ENCODE measurements at regions not wholly inside any gene's neighbourhood (a gene's known extent, or its start where the extent isn't known, plus 50 kb on each side); places are given as distances from the start of the nearest gene placed in this dataset.

GRCh38 chr13:42409551-42409950, 137.6 kb downstream of the AKAP11 start:
- no peak overlapping the region for H3K27ac ChIP-seq (ENCODE audit: low read depth, low read length)
- H3K4me3 ChIP-seq (replicated peaks in 1 of 2; ENCODE audit: low read depth in 1 of 2, low read length in 2 of 2), result no peak overlapping the region
- no peaks in the 10 kb centered on the region for H3K4me1 ChIP-seq (ENCODE audit: control insufficient read depth in 1 of 2, insufficient read depth in 2 of 2, low read length in 2 of 2)
- H3K9me2 ChIP-seq (ENCODE audit: insufficient read depth), result no peaks in the 10 kb centered on the region
- no peaks in the 10 kb centered on the region for H3K36me3 ChIP-seq (ENCODE audit: control insufficient read depth in 1 of 2, insufficient read depth in 2 of 2, low read length in 2 of 2)
- no peak overlapping the region for H2AFZ ChIP-seq (ENCODE audit: low read depth, low read length, poor library complexity, severe bottlenecking)
- H3K4me2 ChIP-seq (ENCODE audit: low read length), result no peak overlapping the region
- ChIA-PET POLR2A (no interaction called here), CTCF (no interaction called here), RAD21 (ENCODE audit: low non-redundant PET in 1 of 2, low total read pairs in 2 of 2, uncharacterized antibody in 2 of 2, unreplicated experiment in 2 of 2) (no interaction called here)
- BruUV-seq (replicated peaks), result no TSS peak
- no peaks in the 10 kb centered on the region for H3K9me3 ChIP-seq (ENCODE audit: control insufficient read depth in 1 of 2, insufficient read depth in 1 of 2, low read depth in 1 of 2, low read length in 2 of 2)
- no peaks in the 10 kb centered on the region for H4K20me1 ChIP-seq (ENCODE audit: insufficient read depth)
- H3K9ac ChIP-seq (ENCODE audit: low read length), result no peak overlapping the region
- intact Hi-C loops (cut with micrococcal nuclease), result no loop called here
- ATAC-seq (no peak), DNase-seq (ENCODE audit: low read depth, low spot score) (no peak)
- H3K79me2 ChIP-seq (ENCODE audit: insufficient read depth, low read length), result no peaks in the 10 kb centered on the region
- peaks cover 7% of the 10 kb centered on the region; the same call in 1 of the 2 replicates for H3K27me3 ChIP-seq (ENCODE audit: insufficient read depth, low read length)
- TF ChIP-seq CBX3 (IDR thresholded peaks at IDR 0.05; ENCODE audit: low read depth) (no peak), YY1 (IDR thresholded peaks at IDR 0.05; ENCODE audit: extremely low read depth, insufficient replicate concordance, low read depth, low read length) (no peak), CEBPB (IDR thresholded peaks at IDR 0.05; ENCODE audit: low read depth) (no peak), RAD21 (IDR thresholded peaks at IDR 0.05; ENCODE audit: low read depth) (no peak), MAX (IDR thresholded peaks at IDR 0.05) (no peak), ELF1 (IDR thresholded peaks at IDR 0.05; ENCODE audit: borderline replicate concordance, low read depth) (no peak), ZNF274 (IDR thresholded peaks at IDR 0.05; ENCODE audit: low read depth, low read length) (no peak), ZBTB33 (IDR thresholded peaks at IDR 0.05; ENCODE audit: extremely low read depth, insufficient replicate concordance, low read length) (no peak), POLR2AphosphoS5 (IDR thresholded peaks at IDR 0.05; ENCODE audit: low read depth, low read length) (no peak), SRF (IDR thresholded peaks at IDR 0.05; ENCODE audit: low read depth) (no peak), SP1 (IDR thresholded peaks at IDR 0.05; ENCODE audit: low read depth) (no peak), TCF7L2 (IDR thresholded peaks at IDR 0.05; ENCODE audit: borderline replicate concordance, extremely low read depth, insufficient read depth, insufficient read length) (no peak), JUND (IDR thresholded peaks at IDR 0.05) (no peak), CTCF (IDR thresholded peaks at IDR 0.05 in 2 of 3, conservative IDR thresholded peaks at IDR 0.05 in 1 of 3; ENCODE audit: borderline replicate concordance in 1 of 3, insufficient read depth in 1 of 3, low read depth in 2 of 3, low read length in 2 of 3) (no peak), SIN3A (IDR thresholded peaks at IDR 0.05; ENCODE audit: low read depth) (no peak), EZH2 (IDR thresholded peaks at IDR 0.05) (no peak), REST (IDR thresholded peaks at IDR 0.05; ENCODE audit: low read depth) (no peak), FOSL1 (IDR thresholded peaks at IDR 0.05; ENCODE audit: low read depth) (no peak), ZFX (IDR thresholded peaks at IDR 0.05) (no peak)

Measured in HCT116 (cell line).